ENCODE measurements at regions not wholly inside any gene's neighbourhood (a gene's known extent, or its start where the extent isn't known, plus 50 kb on each side); places are given as distances from the start of the nearest gene placed in this dataset.

GRCh38 chr5:8870349-8870958 is 675.4 kb downstream of the SEMA5A start:
- H3K27ac ChIP-seq = no peak overlapping the region
- TF ChIP-seq ZFX (IDR thresholded peaks at IDR 0.05) = no peak

- H3K27ac ChIP-seq = no peak overlapping the region
- TF ChIP-seq CTCF (conservative IDR thresholded peaks at IDR 0.05) (no peak), ZFX (IDR thresholded peaks at IDR 0.05) (no peak)
Observed at GRCh38 chr5:8870959-8871355, 674.9 kb downstream of the SEMA5A start.

- H3K27ac ChIP-seq = no peak overlapping the region
- TF ChIP-seq ZFX (IDR thresholded peaks at IDR 0.05) (no peak), CTCF (conservative IDR thresholded peaks at IDR 0.05) (no peak)
Observed at GRCh38 chr5:8871446-8871845, 674.4 kb downstream of the SEMA5A start.

- H3K27ac ChIP-seq = no peak overlapping the region
- no peak for TF ChIP-seq ZFX (IDR thresholded peaks at IDR 0.05)
- TF ChIP-seq CTCF (conservative IDR thresholded peaks at IDR 0.05) = no peak
Observed at GRCh38 chr5:8875722-8876121, 670.2 kb downstream of the SEMA5A start.

- no peak for TF ChIP-seq CTCF (conservative IDR thresholded peaks at IDR 0.05)
- no peak for TF ChIP-seq ZFX (IDR thresholded peaks at IDR 0.05)
- no peak overlapping the region for H3K27ac ChIP-seq
Observed at GRCh38 chr5:8879248-8879647, 666.6 kb downstream of the SEMA5A start.

GRCh38 chr5:8884029-8884428 is 661.8 kb downstream of the SEMA5A start:
- H3K27ac ChIP-seq = no peak overlapping the region
- TF ChIP-seq ZFX (IDR thresholded peaks at IDR 0.05) = no peak
- TF ChIP-seq CTCF (conservative IDR thresholded peaks at IDR 0.05) = no peak

GRCh38 chr5:8892926-8893325 is 652.9 kb downstream of the SEMA5A start:
- H3K27ac ChIP-seq = no peak overlapping the region
- no peak for TF ChIP-seq ZFX (IDR thresholded peaks at IDR 0.05)
- no peak for TF ChIP-seq CTCF (conservative IDR thresholded peaks at IDR 0.05)

GRCh38 chr5:8894031-8894430 is 651.8 kb downstream of the SEMA5A start:
- TF ChIP-seq CTCF (conservative IDR thresholded peaks at IDR 0.05) (no peak), ZFX (IDR thresholded peaks at IDR 0.05) (no peak)
- H3K27ac ChIP-seq = no peak overlapping the region

Data from C4-2B (cell line).